ENCODE measurements at regions not wholly inside any gene's neighbourhood (a gene's known extent, or its start where the extent isn't known, plus 50 kb on each side); places are given as distances from the start of the nearest gene placed in this dataset.
"Not testable (repeated sequence)": the region's sequence is repeated elsewhere in the genome, so short reads cannot be mapped to it uniquely, and the experiment has no call there.

DNA sequence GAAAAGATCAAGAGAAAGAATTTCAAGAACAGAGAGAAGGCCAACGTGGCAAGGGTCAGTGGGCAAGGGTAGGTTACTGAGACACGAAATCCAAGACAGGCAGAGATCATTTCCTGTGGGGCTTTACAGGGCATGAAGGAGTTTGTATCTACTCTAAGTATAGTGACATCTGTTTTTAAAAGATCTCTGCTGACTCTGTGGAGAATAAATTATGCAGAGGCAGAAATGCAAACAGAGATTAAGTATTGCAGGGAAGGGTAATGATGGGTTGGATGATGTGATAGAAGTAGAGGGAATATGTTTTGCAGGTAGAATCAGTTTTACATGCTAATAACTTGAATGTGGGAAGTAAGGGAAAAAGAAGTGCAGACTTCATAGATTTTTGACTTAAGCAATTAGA, 243.5 kb downstream of the FRK start:
- ChIA-PET CTCF (no interaction called here), POLR2A (no interaction called here)

GRCh38 chr6:115814907-115815306, 245.8 kb downstream of the FRK start:
- ChIA-PET CTCF (no interaction called here), POLR2A (no interaction called here)

- ChIA-PET CTCF (no interaction called here), POLR2A (no interaction called here)
These were observed 249.2 kb downstream of the FRK start for GRCh38 chr6:115811541-115811940.

GRCh38 chr6:115798229-115798628, 262.5 kb downstream of the FRK start:
- ChIA-PET CTCF (no interaction called here), POLR2A (no interaction called here)

GRCh38 chr6:115796829-115797228, 263.9 kb downstream of the FRK start:
- POLR2A ChIA-PET: no interaction called here
- CTCF ChIA-PET: no interaction called here

DNA sequence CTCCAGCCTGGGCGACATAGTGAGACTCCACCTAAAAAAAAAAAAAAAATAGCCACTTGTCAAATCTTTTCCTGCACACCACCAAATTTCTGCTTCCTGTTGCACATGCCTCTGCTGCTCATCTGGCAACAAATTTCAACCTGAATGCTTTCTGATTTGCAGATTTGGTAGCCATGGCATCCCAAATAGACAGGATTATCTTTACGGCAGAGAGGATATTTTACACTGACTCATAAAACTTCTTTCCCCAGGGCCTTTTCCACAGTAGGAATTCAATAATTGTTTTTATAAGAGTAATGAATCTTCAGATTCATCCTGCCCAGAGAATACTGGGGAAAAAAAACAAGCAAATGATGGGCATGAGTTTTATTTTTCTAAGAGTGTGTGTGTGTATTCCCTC, 264.6 kb downstream of the FRK start:
- ChIA-PET POLR2A (no interaction called here), CTCF (no interaction called here)

DNA sequence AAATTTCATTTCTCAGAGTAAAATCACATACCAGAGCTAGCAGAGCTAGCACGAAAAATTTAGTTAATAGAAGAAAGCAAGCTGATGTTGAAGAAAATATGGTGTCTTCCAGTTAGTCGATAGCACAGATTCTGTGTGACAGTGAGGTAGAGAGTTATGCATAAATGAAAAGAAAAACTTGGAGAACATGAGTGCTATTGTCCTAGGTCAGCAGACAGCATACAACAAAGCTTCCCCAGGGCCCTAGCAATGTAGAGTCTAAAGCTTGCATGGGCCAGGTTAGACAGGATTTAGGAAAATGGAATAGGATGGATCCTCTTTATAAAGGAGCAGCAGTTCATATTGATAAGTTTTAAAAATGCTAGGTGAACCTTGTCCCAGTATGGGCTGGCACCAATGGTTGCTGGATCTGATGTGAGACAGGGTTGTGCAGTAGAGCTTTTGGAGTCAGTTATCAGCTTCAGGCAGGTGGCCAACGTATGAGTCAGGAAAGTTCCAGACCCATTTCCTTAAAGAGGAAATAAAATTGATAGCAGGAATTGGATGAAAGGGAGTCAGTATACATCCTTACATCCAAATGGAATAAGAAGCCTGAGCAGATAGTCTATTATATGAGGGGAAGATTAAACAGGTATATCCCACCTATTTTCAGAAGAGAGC, 277.2 kb downstream of the FRK start:
- CTCF ChIA-PET: no interaction called here
- POLR2A ChIA-PET: no interaction called here

- ChIA-PET POLR2A (no interaction called here), CTCF (no interaction called here)
These were observed 278.1 kb downstream of the FRK start for GRCh38 chr6:115782612-115783011.

DNA sequence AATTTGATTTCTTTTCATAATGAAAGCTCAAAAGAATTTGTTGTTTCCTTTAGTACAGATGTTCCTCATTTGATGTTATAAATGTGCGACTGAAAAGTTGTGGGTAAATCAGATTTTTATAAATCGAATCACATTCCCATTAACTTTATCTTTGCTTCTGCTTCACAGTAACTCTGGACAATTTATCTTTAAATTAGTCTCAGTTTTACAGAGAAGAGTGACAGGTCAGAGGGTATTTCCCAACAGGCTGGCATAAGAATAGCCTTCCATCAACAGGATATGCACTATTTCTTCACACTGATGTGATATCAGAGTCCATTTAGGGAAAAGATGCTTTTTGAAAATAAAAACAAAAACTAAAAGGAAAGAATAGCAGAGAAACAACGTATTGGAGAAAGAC, 286.9 kb downstream of the FRK start:
- CTCF ChIA-PET: no interaction called here
- POLR2A ChIA-PET: no interaction called here

DNA sequence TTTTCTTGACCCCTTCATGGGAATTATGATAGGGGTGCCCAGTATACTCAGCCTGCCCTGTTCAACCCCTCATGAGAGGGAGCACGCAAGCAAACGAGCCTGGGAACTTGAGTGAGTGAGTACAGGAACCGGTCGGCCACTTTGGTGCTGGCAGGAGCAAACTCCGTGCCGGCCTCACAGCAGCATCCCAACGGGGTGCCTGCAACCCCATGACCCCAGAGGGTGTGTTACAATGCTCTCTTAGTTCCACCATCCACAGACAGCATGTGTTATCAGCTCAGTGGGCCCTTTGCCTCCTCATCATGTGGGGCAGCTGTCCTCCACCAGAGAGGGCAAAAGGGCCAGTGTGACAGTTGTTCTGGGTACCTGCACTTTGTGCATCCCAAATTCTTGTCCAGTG, 289.8 kb downstream of the FRK start:
- POLR2A ChIA-PET: no interaction called here
- CTCF ChIA-PET: no interaction called here

DNA sequence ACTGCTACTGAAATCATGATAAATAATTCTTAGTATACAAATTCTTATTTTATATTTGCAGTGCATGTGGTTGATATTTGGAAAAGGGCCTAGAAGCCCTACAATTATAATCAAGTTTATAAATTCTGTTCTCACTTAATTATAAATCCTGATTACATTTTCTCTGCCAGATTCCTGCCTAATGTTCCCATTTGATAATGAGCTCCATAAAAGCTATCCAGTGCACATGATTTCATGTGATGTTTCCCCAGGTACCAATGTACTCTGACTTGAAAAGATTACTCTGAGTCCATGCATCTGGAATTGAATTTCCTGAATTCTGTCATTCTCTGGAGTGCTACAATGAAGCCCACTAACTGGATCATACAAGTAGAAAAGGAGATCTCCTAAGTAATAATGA, 292.2 kb downstream of the FRK start:
- ChIA-PET CTCF (no interaction called here), POLR2A (no interaction called here)

GRCh38 chr6:115767931-115768330, 292.8 kb downstream of the FRK start:
- ChIA-PET CTCF (no interaction called here), POLR2A (no interaction called here)

GRCh38 chr6:115766745-115767462, 293.8 kb downstream of the FRK start:
- ChIA-PET POLR2A (no interaction called here), CTCF (no interaction called here)

DNA sequence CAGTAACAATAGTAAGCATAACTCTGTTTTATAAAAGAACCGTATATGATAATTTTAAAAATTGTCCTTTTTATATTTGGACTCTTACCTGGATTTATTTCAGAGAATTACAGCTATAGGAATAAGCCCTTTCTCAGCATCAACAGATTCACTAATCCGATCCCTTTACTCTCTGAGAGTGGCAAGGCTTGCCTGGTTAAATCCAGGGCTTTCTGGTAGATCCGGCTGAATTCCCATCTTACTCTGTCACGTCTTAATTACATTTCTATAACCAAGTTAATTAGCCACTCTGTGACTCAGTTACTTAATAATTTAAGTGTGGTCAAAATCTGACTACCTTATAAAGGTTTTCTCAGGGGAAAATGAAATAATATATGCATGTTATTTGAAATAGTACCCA, 294.7 kb downstream of the FRK start:
- CTCF ChIA-PET: no interaction called here

GRCh38 chr6:115759051-115759450, 301.6 kb downstream of the FRK start:
- ChIA-PET CTCF (no interaction called here), POLR2A (no interaction called here)

More for the DNA sequence above, 294.7 kb downstream of the FRK start:
- POLR2A ChIA-PET: no interaction called here

GRCh38 chr6:115753446-115753845, 307.2 kb downstream of the FRK start:
- ChIA-PET CTCF (no interaction called here), POLR2A (no interaction called here)

DNA sequence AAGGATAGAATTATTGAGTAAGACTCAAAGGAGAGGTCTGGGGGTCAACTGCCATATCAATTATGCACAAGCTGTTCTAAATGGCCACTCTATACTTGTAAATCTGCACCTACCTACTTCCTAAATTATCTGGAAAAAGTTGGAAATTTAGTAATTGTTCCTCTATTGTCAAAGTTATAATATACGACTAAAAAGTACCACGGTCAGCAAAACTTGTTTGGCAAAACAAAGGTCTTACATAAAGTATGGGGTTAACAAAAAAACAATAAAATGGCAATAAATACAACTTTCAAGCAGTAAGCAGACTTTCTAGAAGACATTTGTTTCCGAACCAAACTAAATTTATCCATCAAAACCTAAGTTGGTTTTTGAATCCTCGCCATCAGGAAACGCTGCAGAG, 309.7 kb downstream of the FRK start:
- ChIA-PET CTCF (no interaction called here), POLR2A (no interaction called here)

DNA sequence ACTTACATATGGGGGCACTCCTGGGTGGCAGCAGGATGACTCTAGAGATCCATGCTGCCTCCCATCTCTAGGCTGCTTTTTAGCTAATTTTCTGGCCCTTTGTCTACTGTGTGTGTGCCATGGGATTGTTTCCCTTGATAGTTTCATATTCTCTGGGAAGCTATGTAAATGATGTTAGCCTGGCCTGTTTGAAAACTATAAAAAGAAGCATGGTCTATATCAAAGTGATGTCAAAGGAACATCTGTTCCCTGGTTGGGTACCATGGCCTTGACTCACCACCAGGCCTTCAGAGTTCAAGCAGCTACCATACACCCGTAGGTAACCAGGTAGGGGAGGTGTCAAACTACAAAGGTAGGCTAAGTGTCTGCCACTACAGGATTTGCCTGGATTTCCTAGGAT, 310.4 kb downstream of the FRK start:
- ChIA-PET CTCF (no interaction called here), POLR2A (no interaction called here)

- POLR2A ChIA-PET: no interaction called here
- CTCF ChIA-PET: no interaction called here
These were observed 313.0 kb downstream of the FRK start for GRCh38 chr6:115747719-115748118.

DNA sequence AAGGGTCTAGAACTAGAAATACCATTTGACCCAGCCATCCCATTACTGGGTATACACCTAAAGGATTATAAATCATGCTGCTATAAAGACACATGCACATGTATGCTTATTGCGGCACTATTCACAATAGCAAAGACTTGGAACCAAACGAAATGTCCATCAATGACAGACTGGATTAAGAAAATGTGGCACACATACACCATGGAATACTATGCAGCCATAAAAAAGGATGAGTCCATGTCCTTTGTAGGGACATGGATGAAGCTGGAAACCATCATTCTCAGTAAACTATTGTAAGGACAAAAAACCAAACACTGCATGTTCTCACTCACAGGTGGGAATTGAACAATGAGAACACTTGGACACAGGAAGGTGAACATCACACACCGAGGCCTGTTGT, 314.1 kb downstream of the FRK start:
- POLR2A ChIA-PET, CTCF ChIA-PET: not testable (repeated sequence)

DNA sequence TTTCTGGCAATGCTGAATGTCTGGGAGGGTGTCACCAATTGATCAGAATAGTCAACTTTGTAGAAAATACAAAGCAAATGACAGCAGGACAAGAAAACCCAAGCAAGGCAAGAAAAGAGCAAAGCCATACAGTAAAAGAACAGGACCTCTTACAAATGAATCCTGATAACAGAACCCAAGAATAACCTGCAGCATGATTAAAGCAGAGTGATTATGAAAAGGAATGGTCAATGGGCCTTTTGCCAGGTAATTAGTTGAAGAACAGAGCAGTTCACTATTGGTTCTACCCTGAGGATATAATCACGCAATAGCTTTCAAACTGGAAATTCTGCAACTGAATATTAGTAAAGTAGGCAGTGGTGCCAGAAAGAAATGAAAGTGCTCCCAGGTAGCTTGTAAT, 319.8 kb downstream of the FRK start:
- CTCF ChIA-PET: no interaction called here
- POLR2A ChIA-PET: no interaction called here

DNA sequence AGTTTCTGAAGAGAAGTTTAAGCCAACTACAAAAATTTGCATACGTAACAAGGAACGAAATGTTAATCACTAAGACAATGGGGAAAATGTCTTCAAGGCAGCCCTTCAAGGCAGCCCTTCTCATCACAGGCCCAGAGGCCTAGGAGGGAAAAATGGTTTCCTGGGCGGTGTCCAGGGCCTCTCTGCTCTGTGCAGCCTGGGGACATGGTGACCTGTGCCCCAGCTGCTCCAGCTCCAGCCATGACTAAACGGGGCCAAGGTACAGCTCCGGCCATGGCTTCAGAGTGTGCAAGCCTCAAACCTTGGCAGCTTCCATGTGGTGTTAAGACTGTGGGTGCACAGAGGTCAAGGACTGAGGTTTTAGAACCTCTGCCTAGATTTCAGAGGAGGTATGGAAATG, 325.1 kb downstream of the FRK start:
- ChIA-PET POLR2A (no interaction called here), CTCF (no interaction called here)
